ENCODE measurements at regions not wholly inside any gene's neighbourhood (a gene's known extent, or its start where the extent isn't known, plus 50 kb on each side); places are given as distances from the start of the nearest gene placed in this dataset.

- CTCF ChIA-PET (ENCODE audit: unreplicated experiment): no interaction called here
- Histone ChIP-seq H3K4me1 (ENCODE audit: insufficient read depth, low read length, poor library complexity, severe bottlenecking) (no peaks in the 10 kb centered on the region), H3K4me3 (ENCODE audit: low read depth, low read length, poor library complexity, severe bottlenecking) (no peak overlapping the region), H4K20me1 (ENCODE audit: insufficient read depth, low read length) (no peaks in the 10 kb centered on the region), H3K4me2 (ENCODE audit: low read length) (no peak overlapping the region), H3K36me3 (ENCODE audit: insufficient read depth, low read length) (no peaks in the 10 kb centered on the region), H2AFZ (ENCODE audit: low read length) (no peak overlapping the region), H3K9me2 (ENCODE audit: insufficient read depth, low read length) (no peaks in the 10 kb centered on the region), H3K79me2 (ENCODE audit: insufficient read depth, low read depth, low read length) (no peaks in the 10 kb centered on the region), H3K27ac (ENCODE audit: low read depth, low read length, poor library complexity, severe bottlenecking) (no peak overlapping the region), H3K9me3 (ENCODE audit: low read length) (no peaks in the 10 kb centered on the region)
- BruUV-seq (replicated peaks): no TSS peak
- DNase-seq (ENCODE audit: low spot score): no peak
- TF ChIP-seq CTCF (conservative IDR thresholded peaks at IDR 0.05; ENCODE audit: low read length) (no peak), EZH2phosphoT487 (IDR thresholded peaks at IDR 0.05; ENCODE audit: borderline replicate concordance, low read depth, low read length) (no peak)
- POLR2A ChIA-PET: interaction anchor here (1.0 kb wide), 1 partner anchor 8 kb away, joined by 4 read pairs; no protein-coding TSS in a partner anchor
- intact Hi-C loops (cut with micrococcal nuclease; ENCODE audit: unreplicated experiment): no loop called here
Observed at GRCh38 chr5:123864578-123864977, 352.6 kb downstream of the CSNK1G3 start.

- H3K36me3 ChIP-seq (ENCODE audit: insufficient read depth, low read length): no peaks in the 10 kb centered on the region
- H3K4me3 ChIP-seq (ENCODE audit: low read depth, low read length, poor library complexity, severe bottlenecking): no peak overlapping the region
- no peak overlapping the region for H2AFZ ChIP-seq (ENCODE audit: low read length)
- H3K9me3 ChIP-seq (ENCODE audit: low read length): no peaks in the 10 kb centered on the region
- H3K9me2 ChIP-seq (ENCODE audit: insufficient read depth, low read length): no peaks in the 10 kb centered on the region
- no peak overlapping the region for H3K4me2 ChIP-seq (ENCODE audit: low read length)
- no peak for DNase-seq (ENCODE audit: low spot score)
- no peaks in the 10 kb centered on the region for H3K79me2 ChIP-seq (ENCODE audit: insufficient read depth, low read depth, low read length)
- BruUV-seq (replicated peaks): no TSS peak
- no peak for TF ChIP-seq CTCF (conservative IDR thresholded peaks at IDR 0.05; ENCODE audit: low read length)
- no peak for TF ChIP-seq EZH2phosphoT487 (IDR thresholded peaks at IDR 0.05; ENCODE audit: borderline replicate concordance, low read depth, low read length)
- ChIA-PET CTCF (ENCODE audit: unreplicated experiment) (no interaction called here), POLR2A (interaction anchor here (0.5 to 1.1 kb wide), 3 partner anchors 16 to 1166 kb away, joined by 3 read pairs; no protein-coding TSS in a partner anchor)
- H3K27ac ChIP-seq (ENCODE audit: low read depth, low read length, poor library complexity, severe bottlenecking): no peak overlapping the region
- no peaks in the 10 kb centered on the region for H4K20me1 ChIP-seq (ENCODE audit: insufficient read depth, low read length)
- H3K4me1 ChIP-seq (ENCODE audit: insufficient read depth, low read length, poor library complexity, severe bottlenecking): no peaks in the 10 kb centered on the region
- intact Hi-C loops (cut with micrococcal nuclease; ENCODE audit: unreplicated experiment): no loop called here
Observed at GRCh38 chr5:123858938-123859337, 347.0 kb downstream of the CSNK1G3 start.

GRCh38 chr5:123856766-123857165, 344.8 kb downstream of the CSNK1G3 start:
- no peak for TF ChIP-seq CTCF (conservative IDR thresholded peaks at IDR 0.05; ENCODE audit: low read length)
- no peak for TF ChIP-seq EZH2phosphoT487 (IDR thresholded peaks at IDR 0.05; ENCODE audit: borderline replicate concordance, low read depth, low read length)
- ChIA-PET POLR2A (interaction anchor here (0.6 to 1.4 kb wide), 5 partner anchors 8 to 622 kb away, joined by 3 to 4 read pairs (median 3); no protein-coding TSS in a partner anchor), CTCF (ENCODE audit: unreplicated experiment) (no interaction called here)
- Histone ChIP-seq H3K4me2 (ENCODE audit: low read length) (no peak overlapping the region), H3K27ac (ENCODE audit: low read depth, low read length, poor library complexity, severe bottlenecking) (no peak overlapping the region), H4K20me1 (ENCODE audit: insufficient read depth, low read length) (no peaks in the 10 kb centered on the region), H3K36me3 (ENCODE audit: insufficient read depth, low read length) (no peaks in the 10 kb centered on the region), H2AFZ (ENCODE audit: low read length) (no peak overlapping the region), H3K79me2 (ENCODE audit: insufficient read depth, low read depth, low read length) (no peaks in the 10 kb centered on the region), H3K4me1 (ENCODE audit: insufficient read depth, low read length, poor library complexity, severe bottlenecking) (no peaks in the 10 kb centered on the region), H3K4me3 (ENCODE audit: low read depth, low read length, poor library complexity, severe bottlenecking) (no peak overlapping the region), H3K9me2 (ENCODE audit: insufficient read depth, low read length) (no peaks in the 10 kb centered on the region), H3K9me3 (ENCODE audit: low read length) (no peaks in the 10 kb centered on the region)
- intact Hi-C loops (cut with micrococcal nuclease; ENCODE audit: unreplicated experiment): no loop called here
- no TSS peak for BruUV-seq (replicated peaks)
- no peak for DNase-seq (ENCODE audit: low spot score)
